GM12872 (cell line): ENCODE measurements at regions not wholly inside any gene's neighbourhood (a gene's known extent, or its start where the extent isn't known, plus 50 kb on each side); places are given as distances from the start of the nearest gene placed in this dataset.

ENCODE experiments used
- CTCF ChIP-seq: IDR thresholded peaks from 3 replicates; pipeline ENCODE4 v1.5.1; 2011; ENCODE audit warnings: low read depth, mild to moderate bottlenecking, low read length, moderate library complexity; ENCODE audit not compliant: insufficient read depth

GRCh38 chr3:75035146-75035545 lies 420.7 kb upstream of the CNTN3 start:
- no peak for TF ChIP-seq CTCF

- no peak for TF ChIP-seq CTCF
These were observed 428.5 kb upstream of the CNTN3 start for GRCh38 chr3:75042941-75043340.

DNA sequence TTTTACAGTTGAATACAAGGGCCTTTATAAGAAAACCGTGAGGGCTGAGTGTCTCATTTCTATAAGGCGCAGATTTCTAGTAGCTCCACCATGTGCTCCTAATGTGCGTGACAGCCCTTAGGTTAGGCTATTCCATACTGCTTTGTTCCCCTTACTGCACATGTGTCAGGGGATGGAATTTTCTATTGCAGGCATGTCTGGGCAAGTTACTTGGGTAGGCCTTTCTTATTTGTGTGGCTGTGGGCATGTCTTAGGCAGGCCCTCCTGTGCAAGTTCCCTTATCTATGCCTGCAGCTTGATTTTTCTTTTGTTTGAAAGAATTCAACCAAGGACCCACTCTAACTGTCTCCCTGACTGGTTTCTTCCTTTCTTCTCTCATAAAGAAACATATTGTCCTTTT lies 434.2 kb upstream of the CNTN3 start:
- no peak for TF ChIP-seq CTCF

- TF ChIP-seq CTCF, result no peak
These were observed 435.1 kb upstream of the CNTN3 start for GRCh38 chr3:75049533-75049932.

GRCh38 chr3:75059120-75059519 lies 444.7 kb upstream of the CNTN3 start:
- no peak for TF ChIP-seq CTCF

DNA sequence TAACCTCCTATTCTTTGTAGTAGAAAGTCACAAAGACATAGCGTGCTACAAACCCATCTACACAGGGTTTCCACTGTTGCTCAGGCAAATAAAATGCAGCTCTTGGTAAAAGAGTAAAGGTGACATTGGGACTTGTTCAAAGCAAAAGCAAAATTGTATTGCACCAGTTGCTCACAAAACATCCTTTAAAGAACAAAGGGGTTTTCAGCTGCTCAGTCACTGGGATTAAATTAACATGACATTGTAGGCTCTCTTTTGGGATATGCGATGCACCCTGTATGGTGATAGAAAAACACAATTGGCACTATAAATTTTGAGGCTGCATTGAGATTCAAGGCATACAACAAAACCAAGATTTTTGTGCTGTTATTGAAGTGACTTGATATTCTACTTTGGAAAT lies 447.3 kb upstream of the CNTN3 start:
- no peak for TF ChIP-seq CTCF

DNA sequence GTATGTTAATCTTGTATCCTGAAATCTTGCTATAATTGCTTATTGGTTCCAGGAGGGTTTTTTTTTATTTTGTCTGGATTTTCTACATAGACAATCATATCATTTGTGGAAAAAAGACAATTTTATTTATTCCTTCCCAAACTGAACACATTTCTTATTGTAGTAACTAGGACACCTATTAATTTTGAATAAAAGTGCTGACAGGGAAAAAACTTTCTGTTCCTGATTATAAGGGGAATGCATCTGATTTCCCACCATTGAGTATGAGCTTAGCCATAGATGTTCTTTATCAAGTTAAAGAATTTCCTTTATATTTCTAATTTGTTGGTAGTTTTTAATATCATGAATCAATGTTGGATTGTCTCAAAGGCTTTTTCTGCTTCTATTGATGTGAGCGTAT lies 460.7 kb upstream of the CNTN3 start:
- TF ChIP-seq CTCF, result no peak

- TF ChIP-seq CTCF, result no peak
These were observed 462.0 kb upstream of the CNTN3 start for GRCh38 chr3:75076481-75076880.
